A673 (cell line): ENCODE measurements at regions not wholly inside any gene's neighbourhood (a gene's known extent, or its start where the extent isn't known, plus 50 kb on each side); places are given as distances from the start of the nearest gene placed in this dataset.

Source experiments
- CTCF ChIP-seq: fragments of 300-800, 200-600 bp; sonication (generic); conservative IDR thresholded peaks from 2 replicates; pipeline ENCODE4 v1.5.1; 2017; ENCODE audit warnings: low read depth, mild to moderate bottlenecking, antibody characterized with exemption, low read length, moderate library complexity, mixed read lengths
- EZH2 ChIP-seq: fragments of 200-600 bp; sonication (generic); IDR thresholded peaks from 2 replicates; pipeline ENCODE4 v1.6.1; 2017; ENCODE audit warnings: borderline replicate concordance, low read depth, mild to moderate bottlenecking, mixed read lengths, antibody characterized with exemption, low read length; ENCODE audit not compliant: poor library complexity, severe bottlenecking

- TF ChIP-seq EZH2 (no peak), CTCF (no peak)
Observed at GRCh38 chr13:93007928-93008327, 218.7 kb upstream of the GPC6 start.
